Activated naive CD4-positive, alpha-beta T cell treated with anti-CD3 and anti-CD28 coated beads, Interleukin-2, amount 10 ng/mL, durations not matched to agents 7 days and 5 days (primary cell): ENCODE measurements at regions not wholly inside any gene's neighbourhood (a gene's known extent, or its start where the extent isn't known, plus 50 kb on each side); places are given as distances from the start of the nearest gene placed in this dataset.

Source experiments
- CTCF ChIA-PET: fragments of 350-600 bp; sonication (Branson Sonifier 250); formaldehyde crosslinking; loops from one replicate; lab custom pipeline; 2021; ENCODE audit warnings: antibody characterized with exemption; lab: Charles Lee
- DNase-seq: peaks from one replicate; pipeline ENCODE4 v3.0.0-alpha.2; 2020
- H3K27ac Mint-ChIP-seq: one replicate; pipeline ENCODE4 v1.8.0; 2021; ENCODE audit warnings: mild to moderate bottlenecking, moderate library complexity, mixed read lengths
- H3K27me3 Mint-ChIP-seq: one replicate; pipeline ENCODE4 v1.8.0; 2021; ENCODE audit warnings: mild to moderate bottlenecking, mixed read lengths
- H3K36me3 Mint-ChIP-seq: one replicate; pipeline ENCODE4 v1.8.0; 2021; ENCODE audit warnings: mixed read lengths
- H3K4me1 Mint-ChIP-seq: one replicate; pipeline ENCODE4 v1.8.0; 2021; ENCODE audit warnings: mixed read lengths
- H3K4me3 Mint-ChIP-seq: one replicate; pipeline ENCODE4 v1.8.0; 2021; ENCODE audit warnings: mild to moderate bottlenecking, moderate library complexity, mixed read lengths
- H3K9me3 Mint-ChIP-seq: one replicate; pipeline ENCODE4 v1.8.0; 2021; ENCODE audit warnings: mixed read lengths

DNA sequence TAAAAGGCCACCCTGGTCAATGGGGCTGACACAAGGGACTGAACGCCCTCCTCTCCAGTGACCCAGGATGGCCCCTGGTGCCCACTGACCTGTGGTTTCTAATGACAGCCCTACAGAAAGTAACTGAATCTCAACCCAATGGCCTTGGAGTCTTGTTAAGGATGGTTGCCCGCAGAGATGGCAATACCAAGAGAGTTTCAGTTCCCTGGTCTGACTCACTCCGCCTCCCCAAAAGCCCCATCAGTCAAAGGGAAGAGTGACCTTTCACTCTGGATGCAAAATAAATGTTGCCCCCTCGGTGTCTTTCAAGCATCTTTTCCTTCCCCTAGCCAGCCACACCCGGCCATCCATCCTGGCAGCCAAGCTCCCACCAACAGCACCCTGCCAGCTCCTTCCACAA, 57.7 kb upstream of the ISX start:
- Mint-ChIP-seq H3K4me3 (no peak overlapping the region), H3K27ac (no peak overlapping the region), H3K4me1 (no peaks in the 10 kb centered on the region), H3K27me3 (no peaks in the 10 kb centered on the region), H3K36me3 (no peaks in the 10 kb centered on the region), H3K9me3 (no peaks in the 10 kb centered on the region)
- CTCF ChIA-PET = no interaction called here
- DNase-seq = no peak

- no peak overlapping the region for H3K27ac Mint-ChIP-seq
- no peaks in the 10 kb centered on the region for H3K4me1 Mint-ChIP-seq
- no peak overlapping the region for H3K4me3 Mint-ChIP-seq
- no peaks in the 10 kb centered on the region for H3K9me3 Mint-ChIP-seq
- no peaks in the 10 kb centered on the region for H3K27me3 Mint-ChIP-seq
- no peaks in the 10 kb centered on the region for H3K36me3 Mint-ChIP-seq
- DNase-seq = no peak
- CTCF ChIA-PET = interaction anchor here (0.7 kb wide), 1 partner anchor 221 kb away, joined by 3 read pairs; no protein-coding TSS in a partner anchor
These were observed 55.4 kb upstream of the ISX start for GRCh38 chr22:35010543-35010942.

- Mint-ChIP-seq H3K36me3 (no peaks in the 10 kb centered on the region), H3K9me3 (no peaks in the 10 kb centered on the region), H3K27ac (no peak overlapping the region), H3K4me1 (no peaks in the 10 kb centered on the region), H3K4me3 (no peak overlapping the region), H3K27me3 (peaks cover 3% of the 10 kb centered on the region)
- no peak for DNase-seq
- CTCF ChIA-PET = interaction anchor here (0.9 kb wide), 2 partner anchors 9 to 136 kb away, joined by 3 to 4 read pairs; no protein-coding TSS in a partner anchor
These were observed 51.1 kb upstream of the ISX start for GRCh38 chr22:35014812-35015211.
